ENCODE measurements at regions not wholly inside any gene's neighbourhood (a gene's known extent, or its start where the extent isn't known, plus 50 kb on each side); places are given as distances from the start of the nearest gene placed in this dataset.

- TF ChIP-seq POLR2AphosphoS5 (IDR thresholded peaks at IDR 0.05; ENCODE audit: borderline replicate concordance, low read depth, low read length), result no peak
- no peak for TF ChIP-seq EZH2 (IDR thresholded peaks at IDR 0.05)
- TF ChIP-seq FOXP2 (optimal IDR thresholded peaks at IDR 0.05; ENCODE audit: control extremely low read depth, extremely low read length, insufficient read depth), result no peak
Measured at GRCh38 chr2:20136149-20136548, 84.7 kb upstream of the LAPTM4A start.
